Stimulated activated CD4-positive, alpha-beta T cell treated with anti-CD3 and anti-CD28 coated beads, Interleukin-2, amount 100 ng/mL, for 4 hours (primary cell): ENCODE measurements at regions not wholly inside any gene's neighbourhood (a gene's known extent, or its start where the extent isn't known, plus 50 kb on each side); places are given as distances from the start of the nearest gene placed in this dataset.

Source experiments
- DNase-seq: peaks from one replicate; pipeline ENCODE4 v3.0.0-alpha.2; 2020; ENCODE audit warnings: low read depth

DNA sequence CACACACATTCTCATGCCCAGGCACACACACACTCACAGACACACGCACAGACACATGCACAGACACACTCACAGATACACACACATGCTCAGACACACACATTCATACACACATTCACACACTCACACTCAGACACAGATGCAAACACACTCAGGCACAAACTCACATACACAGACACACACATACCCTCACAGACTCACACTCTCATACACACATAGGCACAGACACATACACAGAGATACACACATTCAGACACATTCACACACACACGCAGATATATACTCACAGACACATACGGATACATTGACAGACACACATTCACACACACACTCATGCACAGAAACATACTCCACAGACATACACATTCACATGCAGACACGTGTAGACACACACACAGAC is 89.6 kb downstream of the RBFOX3 start:
- no peak for DNase-seq

- DNase-seq: no peak
Measured at GRCh38 chr17:79520167-79521165, 90.4 kb downstream of the RBFOX3 start.

DNA sequence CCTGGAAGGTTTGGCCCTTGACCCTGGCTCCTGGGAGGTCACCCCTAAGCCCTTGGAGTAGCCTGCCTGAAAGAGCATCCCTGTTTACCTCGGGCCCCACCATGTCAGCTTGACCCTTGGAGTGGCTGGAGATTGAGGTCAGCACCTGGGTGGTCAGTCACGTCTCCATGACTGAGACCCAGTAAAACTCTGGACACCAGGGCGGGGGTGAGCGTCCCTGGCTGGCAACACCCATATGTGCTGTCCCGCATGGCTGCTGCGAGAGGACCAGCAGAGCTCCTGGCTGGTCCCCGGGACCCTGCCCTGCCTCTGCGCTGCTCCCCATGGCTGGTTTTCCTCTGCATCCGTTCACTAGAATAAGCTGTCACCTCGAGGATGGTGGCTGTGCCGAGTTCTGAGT is 91.2 kb downstream of the RBFOX3 start:
- no peak for DNase-seq

GRCh38 chr17:79518585-79519523 is 92.0 kb downstream of the RBFOX3 start:
- DNase-seq: no peak

GRCh38 chr17:79517827-79518584 is 92.8 kb downstream of the RBFOX3 start:
- DNase-seq: no peak

GRCh38 chr17:79515646-79516571 is 94.9 kb downstream of the RBFOX3 start:
- no peak for DNase-seq

- DNase-seq: no peak
Measured at GRCh38 chr17:79515110-79515509, 95.7 kb downstream of the RBFOX3 start.

GRCh38 chr17:79513820-79514535 is 96.9 kb downstream of the RBFOX3 start:
- DNase-seq: no peak

- DNase-seq: no peak
Measured at GRCh38 chr17:79513206-79513605, 97.6 kb downstream of the RBFOX3 start.

GRCh38 chr17:79511471-79511870 is 99.4 kb downstream of the RBFOX3 start:
- DNase-seq: no peak

DNA sequence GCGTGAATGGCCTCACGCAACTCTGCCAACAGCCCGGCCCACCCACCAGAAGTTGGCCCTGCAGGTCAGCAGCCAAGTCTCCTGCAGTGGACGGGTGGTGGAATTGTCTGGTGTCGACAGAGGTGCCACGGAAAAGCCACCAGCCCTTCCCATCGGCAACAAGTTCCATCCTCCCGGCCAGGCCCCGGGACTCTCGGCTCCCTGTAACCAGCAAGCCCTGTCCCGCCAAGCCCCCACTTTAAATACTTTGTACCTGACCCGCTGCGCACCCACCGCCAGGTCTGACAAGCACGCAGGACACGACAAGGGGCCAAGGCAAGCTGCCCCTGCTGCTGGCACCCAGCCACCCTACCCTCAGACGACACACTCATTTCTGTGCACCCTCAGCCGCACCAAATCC is 100.8 kb downstream of the RBFOX3 start:
- DNase-seq: no peak

GRCh38 chr17:79509490-79509889 is 101.4 kb downstream of the RBFOX3 start:
- DNase-seq: no peak

- no peak for DNase-seq
Measured at GRCh38 chr17:79509008-79509407, 101.8 kb downstream of the RBFOX3 start.

- DNase-seq: no peak
Measured at GRCh38 chr17:79508291-79508716, 102.5 kb downstream of the RBFOX3 start.

DNA sequence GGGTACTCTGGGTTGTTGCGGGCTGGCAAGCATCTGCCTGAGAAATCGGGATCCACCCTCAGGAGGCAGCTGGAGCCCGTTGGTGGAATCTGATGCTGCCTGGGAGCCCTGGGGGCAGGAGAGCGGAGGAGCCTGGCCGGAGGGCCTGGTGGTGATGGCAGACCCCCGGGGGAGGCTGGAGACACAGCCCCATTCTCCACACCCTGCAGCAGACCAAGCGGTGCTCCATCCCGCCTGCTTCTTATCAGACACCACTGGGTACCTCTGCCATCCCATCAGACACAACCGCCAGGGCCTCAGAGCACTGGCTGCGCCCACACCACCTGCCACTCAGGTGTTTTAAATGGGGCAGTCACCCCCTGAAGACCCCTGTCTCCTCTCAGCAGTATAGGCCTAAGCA is 103.9 kb downstream of the RBFOX3 start:
- DNase-seq: no peak

DNA sequence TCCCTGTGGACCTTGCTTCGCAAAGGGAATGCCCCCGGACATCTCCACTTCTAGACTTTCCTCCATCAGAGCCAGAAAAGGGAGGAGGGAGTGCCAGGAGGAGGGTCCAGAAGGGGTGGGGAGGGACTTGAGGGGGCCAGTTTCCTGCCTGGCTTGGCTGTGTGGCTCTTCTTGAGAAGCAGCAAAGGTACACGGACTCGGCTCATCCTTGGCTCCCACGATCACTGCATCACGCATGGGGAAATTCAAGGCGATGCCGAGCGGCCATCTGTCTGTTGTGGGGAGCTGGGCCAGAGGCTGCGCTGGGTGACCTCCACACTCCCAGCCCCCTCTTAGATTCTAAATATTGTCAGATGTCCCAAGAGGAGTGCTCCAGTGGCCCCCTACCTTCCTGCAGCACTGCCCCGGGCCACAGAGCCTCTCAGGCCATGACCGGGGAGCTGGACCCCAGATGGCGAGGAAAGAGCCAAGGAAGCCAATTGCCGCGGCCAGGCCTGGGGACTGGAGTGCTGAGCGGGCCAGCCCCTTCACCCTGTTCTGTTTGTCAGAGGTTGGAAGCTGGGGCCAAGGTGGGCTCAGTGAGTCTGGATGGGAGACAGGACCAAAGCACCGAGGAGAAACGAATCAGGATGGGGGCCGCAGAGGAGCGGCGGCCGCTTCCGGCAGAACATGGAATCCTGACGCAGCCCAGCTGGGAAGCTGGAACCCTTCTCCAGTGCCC is 104.5 kb downstream of the RBFOX3 start:
- no peak for DNase-seq

DNA sequence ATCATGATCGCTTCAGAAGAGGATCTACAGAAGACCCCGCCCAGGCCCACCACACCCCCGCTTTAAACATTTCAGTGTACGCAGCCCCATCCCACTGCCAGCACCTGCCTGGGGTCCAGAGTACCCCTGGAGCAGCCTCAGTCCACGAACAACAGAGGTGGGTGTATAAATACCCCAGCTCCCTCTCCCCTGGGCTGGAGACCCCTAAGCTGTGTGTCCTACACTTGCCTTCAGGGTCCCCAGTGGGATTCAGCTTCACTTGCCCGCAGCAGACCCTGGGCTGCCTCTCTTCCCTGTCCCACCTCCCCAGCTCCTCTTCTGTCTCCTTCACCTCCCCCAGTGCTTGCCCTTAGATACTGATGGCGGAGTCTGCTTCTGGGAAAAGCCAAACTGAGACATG is 105.7 kb downstream of the RBFOX3 start:
- no peak for DNase-seq

GRCh38 chr17:79504181-79504605 is 106.7 kb downstream of the RBFOX3 start:
- DNase-seq: no peak

DNA sequence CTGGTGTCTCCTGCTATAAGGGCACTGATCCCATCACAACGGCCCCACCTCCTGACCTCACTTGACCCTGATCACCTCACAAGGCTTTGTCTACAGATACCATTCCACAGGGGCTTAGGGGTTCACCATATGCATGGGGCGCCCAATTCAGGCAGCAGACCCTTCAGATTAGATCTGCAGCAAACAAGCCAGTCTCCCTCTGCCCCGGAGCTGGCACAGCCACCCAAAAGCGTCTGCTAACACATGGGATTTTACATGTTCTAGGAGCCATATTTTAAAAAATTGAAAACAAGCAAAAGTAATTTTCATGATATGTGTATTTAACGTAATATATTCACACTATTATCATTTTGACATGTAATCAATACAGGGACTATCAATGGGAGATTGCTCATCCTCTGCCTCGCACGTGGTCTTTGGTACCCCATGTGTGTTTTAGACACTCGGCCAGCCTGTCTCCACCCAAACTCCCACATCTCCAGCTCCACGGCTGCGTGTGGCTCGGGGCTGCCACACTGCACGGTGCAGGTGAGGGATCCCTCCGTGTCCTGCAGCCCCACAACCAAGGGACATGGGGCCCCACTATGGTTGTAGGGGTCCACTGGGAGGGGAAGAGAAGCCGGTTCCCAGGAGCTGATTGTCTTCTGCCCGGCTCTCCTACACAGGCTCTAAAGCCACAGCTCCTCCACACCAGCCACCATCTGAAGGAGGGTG is 107.6 kb downstream of the RBFOX3 start:
- DNase-seq: no peak
